ENCODE measurements at regions not wholly inside any gene's neighbourhood (a gene's known extent, or its start where the extent isn't known, plus 50 kb on each side); places are given as distances from the start of the nearest gene placed in this dataset.

GRCh38 chr15:77738441-77739302, 106.0 kb upstream of the LINGO1 start:
- no peak for DNase-seq (ENCODE audit: low read depth in 2 of 2)

GRCh38 chr15:77738038-77738370, 105.3 kb upstream of the LINGO1 start:
- no peak for DNase-seq (ENCODE audit: low read depth in 2 of 2)

GRCh38 chr15:77737238-77738037, 104.7 kb upstream of the LINGO1 start:
- DNase-seq (ENCODE audit: low read depth in 2 of 2): no peak

- no peak for DNase-seq (ENCODE audit: low read depth in 2 of 2)
These were observed 101.6 kb upstream of the LINGO1 start for GRCh38 chr15:77734306-77734705.

- DNase-seq (ENCODE audit: low read depth in 2 of 2): no peak
These were observed 101.0 kb upstream of the LINGO1 start for GRCh38 chr15:77733579-77734300.

GRCh38 chr15:77732514-77733335, 100.0 kb upstream of the LINGO1 start:
- DNase-seq (ENCODE audit: low read depth in 2 of 2): no peak

GRCh38 chr15:77731945-77732344, 99.2 kb upstream of the LINGO1 start:
- DNase-seq (ENCODE audit: low read depth in 2 of 2): no peak

GRCh38 chr15:77731067-77731466, 98.4 kb upstream of the LINGO1 start:
- DNase-seq (ENCODE audit: low read depth in 2 of 2): no peak

GRCh38 chr15:77727635-77728304, 95.1 kb upstream of the LINGO1 start:
- no peak for DNase-seq (ENCODE audit: low read depth in 2 of 2)

GRCh38 chr15:77724715-77725114, 92.0 kb upstream of the LINGO1 start:
- no peak for DNase-seq (ENCODE audit: low read depth in 2 of 2)

- no peak for DNase-seq (ENCODE audit: low read depth in 2 of 2)
These were observed 91.0 kb upstream of the LINGO1 start for GRCh38 chr15:77723756-77724155.

- no peak for DNase-seq (ENCODE audit: low read depth in 2 of 2)
These were observed 90.2 kb upstream of the LINGO1 start for GRCh38 chr15:77722759-77723460.

GRCh38 chr15:77721963-77722362, 89.3 kb upstream of the LINGO1 start:
- no peak for DNase-seq (ENCODE audit: low read depth in 2 of 2)

GRCh38 chr15:77720655-77721054, 87.9 kb upstream of the LINGO1 start:
- DNase-seq (ENCODE audit: low read depth in 2 of 2): no peak

- DNase-seq (ENCODE audit: low read depth in 2 of 2): no peak
These were observed 87.5 kb upstream of the LINGO1 start for GRCh38 chr15:77720173-77720572.

- DNase-seq (ENCODE audit: low read depth in 2 of 2): no peak
These were observed 86.7 kb upstream of the LINGO1 start for GRCh38 chr15:77719450-77719849.

- DNase-seq (ENCODE audit: low read depth in 2 of 2): no peak
These were observed 84.8 kb upstream of the LINGO1 start for GRCh38 chr15:77717333-77717990.

- DNase-seq (ENCODE audit: low read depth in 2 of 2): no peak
These were observed 84.1 kb upstream of the LINGO1 start for GRCh38 chr15:77716632-77717332.

- no peak for DNase-seq (ENCODE audit: low read depth in 2 of 2)
These were observed 83.1 kb upstream of the LINGO1 start for GRCh38 chr15:77715860-77716259.
